Fibroblast of the conjunctiva (primary cell): ENCODE measurements at regions not wholly inside any gene's neighbourhood (a gene's known extent, or its start where the extent isn't known, plus 50 kb on each side); places are given as distances from the start of the nearest gene placed in this dataset.
"Not testable (repeated sequence)": the region's sequence is repeated elsewhere in the genome, so short reads cannot be mapped to it uniquely, and the experiment has no call there.

Experiments used
- DNase-seq: peaks from one replicate; pipeline ENCODE4 v3.0.0-alpha.2; 2010; ENCODE audit warnings: low read depth

GRCh38 chr1:163985700-163986099 is 573.3 kb upstream of the PBX1 start:
- DNase-seq: no peak

GRCh38 chr1:163999131-163999530 is 559.9 kb upstream of the PBX1 start:
- DNase-seq: no peak

GRCh38 chr1:164006186-164006585 is 552.8 kb upstream of the PBX1 start:
- DNase-seq: not testable (repeated sequence)

DNA sequence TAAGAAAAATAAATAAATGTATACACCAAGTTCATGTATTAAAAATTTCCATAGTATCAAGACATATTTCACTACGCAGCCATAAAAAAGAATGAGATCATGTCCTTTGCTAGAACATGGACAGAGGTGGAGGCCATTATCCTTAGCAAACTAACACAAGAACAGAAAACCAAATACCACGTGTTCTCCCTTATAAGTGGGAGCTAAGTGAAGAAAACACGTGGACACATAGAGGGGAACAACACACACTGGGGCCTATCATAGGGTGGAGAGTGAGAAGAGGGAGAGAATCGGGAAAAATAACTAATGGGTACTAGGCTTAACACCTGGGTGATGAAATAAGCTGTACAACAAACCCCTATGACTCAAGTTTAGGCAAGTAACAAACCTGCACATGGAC is 552.4 kb upstream of the PBX1 start:
- DNase-seq: no peak

GRCh38 chr1:164017239-164017638 is 541.7 kb upstream of the PBX1 start:
- no peak for DNase-seq

GRCh38 chr1:164020391-164020790 is 538.6 kb upstream of the PBX1 start:
- DNase-seq: no peak

- DNase-seq: no peak
Observed at GRCh38 chr1:164021813-164022212, 537.2 kb upstream of the PBX1 start.

DNA sequence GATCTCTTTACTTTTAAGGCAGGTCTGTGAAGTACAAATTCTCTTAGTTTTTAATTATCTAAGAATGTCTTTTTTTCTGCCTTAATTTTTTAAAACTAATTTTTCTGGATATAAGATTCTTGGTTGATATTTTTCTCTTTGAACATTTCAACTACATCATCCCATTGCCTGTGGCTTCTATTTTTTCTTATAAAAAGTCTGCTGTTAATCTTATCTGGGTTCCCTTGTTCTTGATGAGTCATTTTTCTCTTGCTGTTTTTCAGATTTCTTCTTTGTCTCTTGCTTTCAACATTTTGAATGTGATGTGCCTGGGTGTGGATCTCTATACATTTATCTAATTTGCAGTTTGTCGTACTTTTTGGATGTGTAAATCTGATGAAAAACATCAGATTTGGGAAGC is 525.2 kb upstream of the PBX1 start:
- DNase-seq: no peak

GRCh38 chr1:164040754-164041153 is 518.2 kb upstream of the PBX1 start:
- no peak for DNase-seq

DNA sequence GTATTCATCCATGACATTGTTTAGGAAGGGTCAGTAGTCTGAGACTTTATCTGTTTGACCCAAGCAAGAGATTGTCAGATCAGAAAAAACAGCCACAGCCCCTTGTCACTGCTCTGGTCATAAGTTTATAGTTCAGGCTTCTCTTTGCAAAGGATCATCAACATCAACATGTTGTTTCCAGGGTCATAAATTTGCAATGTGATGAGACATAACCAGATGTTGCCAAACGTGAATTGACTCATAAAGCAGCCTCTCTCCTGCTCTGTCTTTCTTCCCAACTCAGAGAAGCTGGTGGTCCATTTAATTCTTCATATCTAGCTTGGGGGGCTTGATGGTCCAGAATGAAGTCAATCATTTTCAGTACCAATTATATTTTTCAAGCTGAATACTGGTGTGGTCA is 507.2 kb upstream of the PBX1 start:
- DNase-seq: no peak

DNA sequence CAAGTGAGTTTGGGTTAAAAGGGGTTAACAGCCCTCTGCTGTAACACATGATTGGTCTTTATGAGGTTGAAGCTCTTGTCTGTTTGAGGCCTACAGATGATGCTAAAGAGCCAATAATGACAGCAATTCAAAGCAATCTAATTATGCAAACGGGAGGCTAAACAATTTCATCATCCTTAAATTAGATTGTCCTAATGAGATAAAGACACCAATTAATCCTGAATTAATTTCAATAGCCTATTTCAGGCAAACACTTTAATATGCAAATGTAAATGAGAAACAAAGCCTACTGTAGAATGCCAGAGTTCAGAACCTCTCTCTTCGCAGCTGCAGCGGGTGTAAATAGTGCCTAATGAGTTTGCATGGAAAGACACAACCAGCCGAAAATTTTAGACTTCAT is 504.7 kb upstream of the PBX1 start:
- no peak for DNase-seq

DNA sequence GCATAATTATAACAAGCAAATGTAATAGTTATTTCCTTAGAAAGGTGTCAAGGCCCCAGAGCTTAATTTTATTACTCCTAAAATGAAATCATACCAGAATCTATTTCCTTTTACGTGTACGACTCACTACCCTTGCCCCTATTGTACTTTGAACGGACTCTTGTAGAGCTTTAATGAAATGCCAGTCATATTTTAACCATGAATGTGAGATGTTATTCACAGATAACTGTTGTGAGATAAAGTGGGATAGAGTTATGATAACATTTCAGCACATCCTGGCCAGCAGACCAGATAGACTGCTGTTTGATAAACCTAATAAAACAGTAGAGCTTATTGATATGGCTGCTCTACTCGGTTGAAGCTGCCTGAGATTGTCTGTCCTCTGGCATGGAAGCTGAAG is 500.8 kb upstream of the PBX1 start:
- no peak for DNase-seq

- DNase-seq: no peak
Observed at GRCh38 chr1:164061528-164061927, 497.5 kb upstream of the PBX1 start.

- DNase-seq: no peak
Observed at GRCh38 chr1:164064501-164064900, 494.5 kb upstream of the PBX1 start.

GRCh38 chr1:164071288-164071687 is 487.7 kb upstream of the PBX1 start:
- no peak for DNase-seq

GRCh38 chr1:164086832-164087231 is 472.2 kb upstream of the PBX1 start:
- DNase-seq: no peak

GRCh38 chr1:164087906-164088453 is 471.0 kb upstream of the PBX1 start:
- no peak for DNase-seq

DNA sequence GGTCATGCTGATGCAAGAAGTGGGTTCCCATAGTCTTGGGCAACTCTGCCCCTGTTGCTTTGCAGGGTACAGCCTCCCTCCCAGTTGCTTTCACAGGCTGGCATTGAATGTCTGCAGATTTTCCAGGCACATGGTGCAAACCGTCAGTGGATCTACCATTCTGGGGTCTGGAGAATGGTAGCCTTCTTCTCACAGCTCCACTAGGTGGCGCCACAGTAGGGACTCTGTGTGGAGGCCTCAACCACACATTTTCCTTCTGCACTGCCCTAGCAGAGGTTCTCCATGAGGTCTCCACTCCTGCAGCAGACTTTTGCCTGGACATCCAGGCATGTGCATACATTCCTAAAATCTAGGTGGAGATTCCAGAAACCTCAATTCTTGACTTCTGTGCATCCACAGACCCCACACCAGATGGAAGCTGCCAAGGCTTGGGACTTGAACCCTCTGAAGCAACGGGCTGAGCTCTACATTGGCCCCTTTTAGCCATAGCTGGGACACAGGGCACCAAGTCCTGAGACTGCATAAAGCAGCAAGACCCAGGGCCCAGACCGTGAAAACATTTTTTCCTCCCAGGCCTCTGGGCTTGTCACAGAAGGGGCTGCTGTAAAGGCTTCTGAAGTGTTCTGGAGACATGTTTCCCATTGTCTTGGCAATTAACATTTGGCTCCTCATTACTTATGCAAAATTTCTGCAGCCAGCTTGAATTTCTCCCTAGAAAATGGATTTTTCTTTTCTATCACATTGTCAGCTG is 466.2 kb upstream of the PBX1 start:
- no peak for DNase-seq

- DNase-seq: no peak
Observed at GRCh38 chr1:164093543-164093942, 465.4 kb upstream of the PBX1 start.

DNA sequence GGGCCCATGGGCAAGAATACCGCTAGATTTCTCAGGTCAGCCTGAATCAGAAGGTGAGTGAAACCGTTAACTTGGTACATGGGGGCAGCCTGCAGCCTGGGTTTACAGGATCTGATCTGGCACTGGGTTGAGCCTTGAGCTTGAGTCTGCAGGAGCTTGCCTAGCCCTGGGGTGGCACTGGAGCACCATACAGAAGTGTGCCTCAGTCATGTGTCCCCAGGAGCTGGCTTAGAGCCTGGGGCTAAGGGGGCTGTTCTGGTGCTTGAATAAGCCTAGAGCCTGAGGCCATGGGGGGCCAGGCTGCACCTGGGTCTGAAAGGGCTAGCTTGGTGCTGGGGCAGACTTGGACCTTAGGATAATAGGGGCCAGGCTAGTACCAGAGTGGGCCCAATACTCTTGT is 457.2 kb upstream of the PBX1 start:
- DNase-seq: no peak

DNA sequence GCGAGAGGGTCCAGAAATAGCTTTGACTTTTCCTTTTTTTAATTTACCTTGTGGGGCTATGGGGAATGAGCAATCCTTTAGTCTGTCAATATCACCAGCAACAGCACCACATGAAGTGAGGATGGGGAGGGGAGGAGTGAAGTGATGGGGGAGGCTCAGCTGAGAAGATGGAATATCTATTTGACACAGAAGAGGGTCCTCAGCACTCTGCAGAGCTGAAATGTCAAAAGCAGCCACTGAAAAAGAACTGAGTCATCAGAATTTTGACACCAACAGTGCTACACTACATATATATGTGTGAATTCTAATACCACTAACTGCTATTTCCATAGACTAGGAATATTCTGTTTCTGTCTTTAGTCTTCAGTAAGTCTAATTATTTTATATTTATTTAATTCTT is 427.0 kb upstream of the PBX1 start:
- no peak for DNase-seq

GRCh38 chr1:164137273-164137925 is 421.6 kb upstream of the PBX1 start:
- DNase-seq: no peak

- no peak for DNase-seq
Observed at GRCh38 chr1:164141797-164142196, 417.2 kb upstream of the PBX1 start.

DNA sequence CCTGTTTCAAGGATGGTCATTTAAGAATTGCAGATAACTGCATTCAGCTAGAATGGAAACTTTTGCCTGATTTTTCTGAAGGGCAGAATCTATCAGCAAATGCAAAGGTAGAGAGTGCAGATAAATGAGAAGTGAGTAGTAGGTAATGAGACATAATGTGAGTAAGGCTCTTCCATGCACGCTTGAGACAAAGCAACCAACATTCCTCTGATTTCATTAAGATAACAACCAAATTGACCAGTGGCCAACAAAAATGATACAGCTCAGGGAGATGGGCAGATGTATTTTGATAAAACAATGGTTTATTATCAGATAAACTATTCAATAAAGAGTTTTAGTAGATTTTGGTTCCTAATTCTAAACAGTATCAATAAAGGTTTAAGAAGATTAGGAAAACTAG is 404.4 kb upstream of the PBX1 start:
- DNase-seq: no peak
